Effector CD4-positive, alpha-beta T cell (primary cell): ENCODE measurements at regions not wholly inside any gene's neighbourhood (a gene's known extent, or its start where the extent isn't known, plus 50 kb on each side); places are given as distances from the start of the nearest gene placed in this dataset.

ENCODE experiments used
- DNase-seq: peaks from one replicate; pipeline ENCODE4 v3.0.0-alpha.2; 2020

DNA sequence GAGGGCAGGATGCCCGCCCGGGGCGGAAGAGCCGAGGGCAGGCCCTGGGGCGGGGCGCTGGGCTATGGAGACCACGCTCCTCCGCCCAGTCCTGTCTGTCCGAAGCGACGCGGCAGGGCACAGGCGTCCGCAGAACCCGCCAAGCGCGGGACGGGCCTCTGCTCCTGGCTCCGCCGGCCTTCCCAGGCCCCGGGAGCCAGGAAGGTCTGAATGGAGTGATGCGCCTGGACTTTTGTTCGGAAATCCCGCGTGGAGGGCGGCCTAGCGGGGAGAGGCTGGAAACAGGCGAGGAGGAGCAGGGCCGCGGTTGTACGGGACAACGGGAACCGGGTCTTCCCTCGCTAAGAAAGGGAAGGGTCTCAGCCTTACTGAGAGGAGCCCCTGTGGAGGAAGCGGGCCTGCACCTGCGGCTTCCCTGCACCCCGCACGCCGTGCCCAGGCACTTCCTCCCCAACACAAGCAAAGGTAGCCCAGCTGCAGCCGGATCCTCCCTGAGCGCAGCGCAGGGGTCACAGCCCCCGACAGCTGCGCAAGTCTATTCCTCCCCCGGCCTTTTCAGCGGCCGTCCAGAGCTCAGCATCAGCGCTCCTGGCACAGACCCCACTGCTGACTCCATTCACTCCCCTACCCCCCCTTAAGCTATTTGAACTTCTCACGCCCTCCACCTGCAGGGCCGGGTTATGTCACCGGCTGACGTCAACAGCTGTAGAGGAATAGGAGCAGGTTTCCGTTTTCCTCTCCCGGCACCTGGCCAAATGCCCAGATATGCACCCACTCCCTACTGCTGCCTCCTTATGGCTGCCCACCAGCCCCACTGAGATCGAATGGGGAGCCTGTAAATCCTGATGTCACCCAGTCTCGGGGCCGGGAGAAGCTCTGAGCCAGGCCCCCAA is 143.2 kb upstream of the RET start:
- no peak for DNase-seq

DNA sequence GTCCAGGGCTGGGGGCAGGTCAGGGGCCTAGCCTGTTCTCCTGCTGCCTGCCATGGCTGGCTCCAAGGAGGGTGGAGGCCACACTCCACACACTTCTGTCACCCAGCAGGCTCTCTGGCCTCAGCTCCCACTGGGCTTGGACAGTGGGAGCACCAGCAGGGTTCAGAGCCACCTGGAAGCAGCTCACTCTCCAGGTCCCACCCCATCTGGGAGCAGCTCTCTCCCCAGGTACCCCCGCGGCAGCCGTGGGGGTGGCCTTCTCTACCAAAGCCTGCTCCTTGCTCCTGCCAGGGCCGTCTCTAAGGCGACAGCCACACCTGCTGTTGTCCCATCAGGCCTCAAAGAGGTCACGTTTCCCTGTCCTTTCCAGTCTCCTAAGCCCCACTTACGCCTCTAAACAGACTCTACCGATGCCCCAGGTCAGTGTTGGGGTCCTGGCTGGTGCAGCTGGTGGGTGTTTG is 142.5 kb upstream of the RET start:
- no peak for DNase-seq

DNA sequence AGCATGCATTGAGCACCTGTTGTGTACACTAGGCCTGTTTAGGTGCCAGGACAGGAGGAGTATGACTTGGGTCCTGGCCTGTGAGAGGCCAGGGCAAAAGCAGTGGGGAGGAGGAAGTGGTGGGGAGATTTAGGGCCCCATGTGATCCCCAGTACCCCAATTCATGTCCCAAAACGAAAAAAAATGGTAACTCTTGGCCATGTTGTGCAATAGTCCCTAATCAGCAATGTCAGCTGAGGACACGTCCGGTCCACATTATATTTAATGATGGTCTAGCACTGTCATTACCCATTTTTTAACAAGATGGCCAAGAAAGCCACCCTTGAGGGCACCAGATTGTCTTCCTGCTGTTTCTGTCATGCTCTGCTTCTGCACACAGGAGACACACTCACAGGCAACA is 142.0 kb upstream of the RET start:
- DNase-seq: no peak

DNA sequence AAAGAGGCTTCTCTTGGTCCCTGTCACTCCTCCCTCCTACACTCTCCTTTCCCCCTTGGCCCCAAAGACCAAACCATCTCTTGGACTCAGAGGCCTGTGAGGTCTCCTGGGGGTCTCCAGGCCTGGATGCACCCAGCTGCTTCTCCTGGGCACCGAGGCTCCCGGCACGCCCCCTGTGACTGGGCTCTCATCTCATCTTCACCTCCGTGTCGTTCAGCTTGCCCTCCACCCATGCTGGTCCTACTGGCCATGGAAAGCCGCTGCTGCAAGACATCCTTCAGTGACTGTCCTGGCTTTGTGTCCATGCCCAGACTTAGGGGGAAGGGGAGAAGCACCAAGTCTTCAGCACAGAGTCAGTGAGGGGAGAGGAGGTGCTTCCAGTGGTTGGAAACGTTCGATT is 141.4 kb upstream of the RET start:
- no peak for DNase-seq

DNA sequence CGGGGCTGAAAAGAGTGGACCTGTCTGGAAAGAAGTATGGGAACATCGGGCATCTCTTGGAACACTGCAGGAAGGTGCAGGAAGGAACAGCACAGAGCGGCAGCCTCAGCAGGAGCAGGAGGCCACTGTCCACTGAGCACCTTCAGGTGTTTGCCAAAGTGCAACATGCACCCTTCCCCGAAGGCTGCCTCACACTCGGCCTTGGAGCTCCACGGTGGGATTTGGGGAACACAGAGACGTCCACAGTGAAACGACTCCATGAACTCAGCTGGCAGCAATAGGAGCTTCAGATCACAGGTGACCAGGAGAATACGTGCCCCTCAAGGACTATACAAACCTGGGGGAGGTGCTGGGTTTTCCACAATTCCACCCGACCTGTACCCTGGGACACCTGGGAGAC is 140.3 kb upstream of the RET start:
- no peak for DNase-seq

DNA sequence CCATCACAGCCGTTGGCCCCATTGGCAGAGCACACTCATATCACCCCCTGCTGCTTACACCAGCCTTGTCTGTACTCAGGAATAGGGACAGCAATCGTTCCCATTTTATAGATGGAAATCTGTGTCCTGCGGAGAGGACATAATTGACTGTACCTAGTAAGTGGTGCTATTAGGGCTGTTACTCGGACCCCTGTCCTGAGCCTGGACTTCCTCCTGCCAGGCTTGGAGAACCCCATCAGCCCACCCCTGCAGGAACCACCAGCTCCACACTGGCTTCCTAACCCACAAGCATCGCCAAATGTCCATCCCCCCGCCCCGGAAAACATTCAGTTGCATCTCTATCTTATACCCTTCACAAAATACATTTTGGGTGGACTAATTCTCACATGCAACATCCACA is 139.8 kb upstream of the RET start:
- DNase-seq: no peak

DNA sequence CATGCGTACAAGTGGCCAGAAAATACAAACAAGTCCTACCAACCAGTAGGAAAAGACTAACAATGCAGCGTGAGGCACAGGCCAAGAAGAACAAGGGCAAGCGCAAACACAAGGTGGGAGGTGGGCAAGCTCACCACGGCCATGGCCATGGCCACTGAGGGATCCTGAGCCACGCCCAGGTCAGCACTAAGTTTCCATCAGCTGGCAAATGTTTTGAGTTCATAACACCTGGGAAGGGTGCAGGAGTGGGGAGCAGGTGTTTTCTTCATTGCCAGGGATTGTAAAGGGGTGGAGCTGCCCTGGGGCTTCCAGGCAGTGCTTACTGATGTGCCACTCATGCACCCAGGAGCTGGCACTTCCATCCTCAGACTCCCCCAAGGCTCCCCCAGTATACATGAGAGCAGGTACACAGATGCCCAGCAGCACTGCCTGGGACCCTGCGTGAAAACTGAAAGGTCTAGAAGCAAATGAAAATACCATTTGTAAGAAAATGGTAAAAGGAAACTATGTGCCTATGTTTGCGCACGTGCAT is 139.2 kb upstream of the RET start:
- DNase-seq: no peak

DNA sequence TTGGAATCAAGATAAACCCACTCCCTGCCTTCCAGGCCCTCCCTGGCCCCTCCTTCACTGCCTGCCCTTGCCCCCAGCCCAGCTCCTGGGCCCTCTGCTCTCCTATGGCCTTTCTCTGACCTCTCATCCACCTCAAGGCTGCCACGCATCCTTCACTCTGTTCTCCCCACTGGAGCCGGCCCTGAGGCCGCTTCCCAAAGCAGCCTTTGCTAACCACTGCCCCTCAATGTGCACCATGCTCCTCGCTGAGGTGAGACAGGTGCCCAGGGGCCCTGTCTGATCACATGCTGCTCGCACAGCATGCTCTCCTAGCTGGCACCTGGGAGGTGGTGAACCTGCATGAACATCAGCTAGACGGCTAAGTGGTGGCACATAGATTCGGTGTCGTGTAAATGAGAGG is 138.5 kb upstream of the RET start:
- DNase-seq: no peak

DNA sequence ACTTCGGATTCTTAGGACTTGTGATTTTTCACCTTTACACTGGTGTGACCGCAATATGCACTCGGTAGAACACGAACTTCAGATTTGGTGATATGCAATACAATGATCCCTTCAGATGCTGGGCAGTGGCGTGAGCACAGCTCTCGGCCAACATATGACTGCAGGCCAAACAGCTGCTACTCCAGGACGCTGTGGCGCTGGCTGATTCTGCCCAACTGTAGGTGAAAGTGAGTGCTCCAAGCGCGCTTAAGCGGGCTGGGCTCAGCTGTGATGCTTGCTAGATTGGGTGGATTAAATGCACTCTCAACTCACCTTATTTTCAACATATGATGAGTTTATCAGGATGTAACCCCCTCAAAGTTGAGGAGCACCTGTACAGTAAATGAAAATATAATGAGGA is 137.6 kb upstream of the RET start:
- no peak for DNase-seq

DNA sequence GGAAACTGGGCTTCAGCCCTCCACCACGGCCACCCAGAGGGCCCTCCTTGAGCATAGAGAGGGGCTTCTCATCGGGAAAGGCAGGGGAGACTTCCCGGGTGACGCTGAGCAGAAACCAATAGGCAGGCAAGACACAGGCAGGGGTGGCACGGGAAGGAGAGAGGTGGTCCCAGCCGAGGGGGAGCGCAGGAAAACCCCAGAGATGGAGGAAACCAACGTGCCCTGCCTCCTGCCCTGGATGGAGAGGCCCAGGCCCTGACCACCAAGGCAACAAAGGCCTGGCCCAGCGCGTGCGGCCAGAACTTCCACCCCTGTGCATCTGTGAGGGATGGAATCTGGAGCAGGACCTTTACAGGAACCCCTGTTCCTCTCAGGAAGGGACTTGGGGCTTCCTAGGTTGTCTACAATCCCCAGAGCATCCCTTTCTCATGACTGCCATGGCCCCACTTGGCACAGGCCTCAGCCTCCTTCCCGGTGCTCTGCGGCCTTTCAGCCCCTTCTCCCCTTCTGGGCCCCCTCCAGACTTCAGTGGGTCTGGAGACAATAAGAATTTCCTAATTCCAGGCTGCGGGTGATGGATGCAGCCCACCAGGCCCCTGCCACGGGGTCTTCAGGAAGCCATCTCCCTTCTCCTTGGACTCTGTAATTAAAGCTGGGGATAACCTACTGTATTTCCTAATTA is 137.0 kb upstream of the RET start:
- DNase-seq: no peak

DNA sequence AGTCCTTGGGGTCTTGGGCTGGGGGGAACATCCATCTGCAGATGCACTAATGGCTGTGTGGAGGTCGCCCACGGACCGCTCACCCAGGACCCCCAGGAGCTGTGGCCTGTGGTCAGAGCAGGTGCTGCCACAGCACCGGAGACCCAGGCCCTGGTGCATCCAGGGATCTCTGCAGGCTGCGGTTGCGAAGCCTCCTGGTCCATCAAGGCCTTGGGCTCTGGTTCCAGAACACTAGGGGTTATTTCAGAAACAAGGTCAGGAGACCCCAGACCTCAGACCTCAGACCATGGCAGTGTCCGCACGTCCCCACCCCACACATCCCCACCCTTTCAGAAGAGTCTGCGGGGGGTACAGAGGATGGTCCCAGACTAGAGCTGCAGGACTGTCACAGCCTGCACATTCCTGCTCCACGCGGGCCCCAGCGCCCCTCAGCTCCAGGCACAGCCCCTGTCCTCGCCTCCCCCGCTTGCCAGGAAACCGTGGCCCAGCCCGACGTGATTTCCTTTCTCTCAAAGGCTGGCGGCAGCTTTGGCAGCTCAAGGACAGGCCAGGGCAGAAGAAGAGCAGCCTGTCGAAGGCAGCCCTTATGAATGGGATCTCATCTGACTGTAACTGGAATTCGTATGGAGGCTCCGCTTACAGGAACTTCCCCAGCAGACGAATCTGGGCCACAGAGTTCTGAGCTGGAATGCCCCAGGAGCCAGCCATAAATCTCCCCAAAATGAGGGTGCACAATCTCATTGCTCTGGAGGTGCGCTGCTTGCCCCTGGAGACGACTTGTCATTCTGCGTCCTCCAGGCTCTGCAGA is 136.2 kb upstream of the RET start:
- DNase-seq: no peak

DNA sequence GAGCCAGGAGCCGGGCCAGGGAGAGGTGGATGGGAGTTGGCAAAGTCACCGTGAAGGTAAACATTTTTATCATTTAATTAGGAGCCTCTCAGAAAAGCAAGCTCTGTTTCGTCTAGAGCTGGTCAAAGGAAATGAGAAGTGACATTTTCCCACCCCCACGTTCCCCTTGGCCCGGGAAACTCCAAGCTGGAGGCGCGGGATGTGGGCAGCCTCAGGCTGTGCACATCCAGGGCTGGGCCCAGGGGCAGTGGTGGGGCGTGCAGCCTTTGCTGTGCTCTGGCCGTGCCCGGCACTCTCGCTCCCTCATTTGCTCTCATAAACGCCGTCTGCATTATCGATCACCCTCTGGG is 135.6 kb upstream of the RET start:
- no peak for DNase-seq

DNA sequence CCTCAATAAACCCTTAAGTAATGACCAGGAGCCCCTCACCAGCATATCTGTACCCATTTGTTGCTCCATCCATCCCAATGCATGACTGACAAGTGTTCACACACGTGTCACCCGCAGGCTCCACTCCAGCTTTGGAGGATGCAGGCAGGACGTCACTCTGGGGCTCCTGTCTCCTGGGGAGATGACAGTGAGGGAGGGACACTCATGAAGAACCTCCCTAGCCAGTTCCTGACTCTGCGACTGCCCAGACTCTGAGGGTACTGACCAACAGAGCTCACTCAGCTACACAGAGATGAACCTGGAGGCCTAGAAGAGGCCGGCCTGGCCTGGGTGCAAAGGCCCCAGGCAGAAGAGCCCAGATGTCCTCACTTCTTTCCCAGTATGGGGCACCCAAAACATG is 135.1 kb upstream of the RET start:
- DNase-seq: no peak

DNA sequence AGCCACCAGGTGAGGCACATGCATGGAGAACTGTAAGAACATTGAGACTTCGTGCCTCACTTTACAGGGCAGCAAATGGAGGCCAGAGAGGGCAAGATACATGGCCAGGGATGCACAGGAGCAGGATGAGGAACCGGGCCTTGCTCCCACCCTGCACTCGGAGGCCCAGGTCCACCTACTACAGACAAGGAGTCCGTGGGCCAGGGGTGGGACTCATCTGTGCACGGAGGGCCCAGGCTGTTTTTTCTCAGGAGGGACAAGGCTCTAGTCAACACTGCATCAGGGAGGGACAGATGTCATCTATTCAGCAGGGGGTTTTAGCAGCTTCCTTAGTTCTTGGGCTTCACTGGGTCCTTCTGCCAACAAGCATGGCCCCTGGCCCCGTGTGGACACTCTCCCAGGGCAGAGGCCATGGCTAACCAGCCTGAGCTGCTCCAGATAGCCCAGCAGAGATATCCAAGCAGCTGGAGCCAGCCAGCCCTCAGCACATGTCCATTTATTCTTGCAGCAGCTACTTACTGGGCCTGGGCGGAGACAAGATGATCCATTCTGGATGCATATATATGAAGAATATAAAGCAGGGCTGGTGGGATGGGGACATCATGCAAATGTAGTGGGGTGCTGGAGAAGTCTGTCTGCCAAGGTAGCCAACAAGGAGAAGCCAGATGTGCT is 134.5 kb upstream of the RET start:
- no peak for DNase-seq

DNA sequence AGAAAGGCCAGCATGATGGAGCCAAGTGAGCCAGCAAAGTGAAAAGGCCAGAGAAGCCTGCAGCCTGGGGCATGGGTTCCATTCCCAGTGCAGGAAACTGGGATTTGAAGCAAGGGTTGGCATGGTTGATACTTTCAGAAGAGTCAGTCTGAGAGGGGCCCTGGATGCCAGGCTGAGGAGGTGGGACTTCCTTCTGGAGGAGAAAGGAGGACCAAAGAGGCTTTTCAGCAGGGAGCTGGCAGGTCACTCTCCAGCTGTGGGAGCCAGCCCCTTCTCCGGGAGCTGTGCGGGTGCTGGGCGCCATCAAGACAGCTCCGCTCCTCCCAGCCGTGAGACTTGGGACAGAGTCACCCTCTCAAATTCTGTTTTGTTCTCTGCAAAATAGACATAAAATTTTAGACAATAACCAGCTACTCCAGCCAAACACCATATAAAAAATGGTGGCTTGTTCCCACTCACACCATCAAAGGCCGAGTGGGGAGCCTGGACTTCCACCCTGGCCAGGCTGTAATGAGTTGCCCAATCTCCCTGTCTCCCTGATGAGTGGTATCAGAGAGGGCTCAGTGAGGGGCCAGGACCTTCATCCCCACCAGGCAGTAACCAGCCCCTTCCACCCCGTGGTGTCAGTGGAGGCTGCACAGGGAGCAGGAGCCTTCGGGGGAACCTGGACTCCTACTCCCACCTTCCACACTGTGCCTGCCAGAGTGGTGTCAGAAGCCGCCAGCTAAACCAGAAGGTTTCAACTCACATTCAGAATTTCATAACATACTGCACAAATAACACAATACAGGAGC is 133.6 kb upstream of the RET start:
- no peak for DNase-seq

DNA sequence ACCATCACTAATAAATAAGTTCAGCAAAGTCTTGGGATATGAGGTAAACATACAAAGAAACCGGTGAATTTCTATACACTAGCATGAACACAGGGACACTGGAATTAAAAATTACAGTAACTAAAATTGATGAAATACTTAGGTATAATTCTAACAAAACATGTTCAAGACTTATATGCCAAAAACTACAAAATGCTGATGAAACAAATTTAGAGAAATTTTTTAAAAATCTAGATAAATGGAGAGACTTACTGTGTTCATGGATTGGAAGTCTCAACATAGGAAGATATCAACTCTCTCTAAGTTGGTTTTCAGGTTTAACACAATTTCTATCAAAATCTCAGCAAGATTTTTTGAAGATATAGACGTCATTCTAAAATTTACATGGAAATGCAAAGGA is 128.8 kb upstream of the RET start:
- no peak for DNase-seq

DNA sequence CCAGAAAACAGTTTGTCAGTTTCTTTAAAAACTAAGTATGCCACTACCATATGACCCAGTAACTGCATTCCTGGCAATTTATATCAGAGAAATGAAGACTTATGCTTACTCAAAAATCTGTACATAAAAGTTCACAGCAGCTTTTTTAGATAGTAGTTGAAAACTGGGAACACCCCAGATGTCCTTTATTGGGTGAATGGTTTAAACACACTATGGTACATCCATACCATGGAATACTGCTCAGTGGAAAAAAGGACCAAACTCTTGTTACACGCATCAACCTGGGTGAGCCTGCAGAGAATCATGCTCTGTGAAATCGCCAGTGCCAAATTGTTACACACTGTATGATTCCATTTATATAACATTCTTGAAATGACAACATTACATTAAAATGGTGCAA is 127.6 kb upstream of the RET start:
- no peak for DNase-seq

DNA sequence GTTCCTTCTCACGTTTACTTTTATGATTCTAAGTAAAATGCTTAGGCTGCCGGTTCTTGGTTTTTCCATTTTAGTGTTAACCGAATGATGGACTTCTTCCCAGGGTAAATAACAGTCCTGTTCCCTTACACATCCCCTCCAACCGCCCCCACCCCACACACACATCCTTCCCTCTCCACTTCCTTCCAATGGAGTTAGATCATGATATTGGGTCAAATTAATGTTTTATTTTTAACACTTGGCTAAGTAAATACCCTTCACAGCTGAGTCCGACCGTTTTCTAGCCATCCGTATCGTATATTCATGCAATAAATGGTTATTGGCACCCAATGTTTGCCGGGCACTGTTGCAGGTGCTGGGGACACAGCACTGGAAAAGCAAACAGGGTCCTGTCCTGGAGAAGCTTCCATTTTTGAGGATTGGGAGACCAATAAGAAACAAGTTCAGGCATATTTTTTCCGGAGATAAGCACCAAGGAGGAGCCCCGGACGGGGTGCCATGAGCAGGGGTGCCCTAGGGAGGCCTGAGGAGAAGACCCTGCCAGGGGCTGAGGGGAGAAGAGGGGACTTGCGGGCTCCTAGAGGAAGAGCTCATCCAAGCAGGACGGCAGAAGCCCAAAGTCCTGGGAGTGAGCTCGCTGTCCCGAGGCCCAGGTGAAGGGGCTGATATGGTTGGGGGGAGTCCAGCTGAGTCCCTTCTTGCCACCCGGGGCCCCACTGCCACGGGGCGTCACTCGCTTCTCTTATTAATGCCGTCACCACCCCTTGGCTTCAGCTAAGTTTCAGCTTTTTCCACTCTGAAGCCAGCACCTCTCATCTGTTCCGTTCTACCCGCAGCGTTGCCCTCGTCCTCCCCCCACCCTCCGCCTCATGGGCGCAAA is 126.0 kb upstream of the RET start:
- no peak for DNase-seq

DNA sequence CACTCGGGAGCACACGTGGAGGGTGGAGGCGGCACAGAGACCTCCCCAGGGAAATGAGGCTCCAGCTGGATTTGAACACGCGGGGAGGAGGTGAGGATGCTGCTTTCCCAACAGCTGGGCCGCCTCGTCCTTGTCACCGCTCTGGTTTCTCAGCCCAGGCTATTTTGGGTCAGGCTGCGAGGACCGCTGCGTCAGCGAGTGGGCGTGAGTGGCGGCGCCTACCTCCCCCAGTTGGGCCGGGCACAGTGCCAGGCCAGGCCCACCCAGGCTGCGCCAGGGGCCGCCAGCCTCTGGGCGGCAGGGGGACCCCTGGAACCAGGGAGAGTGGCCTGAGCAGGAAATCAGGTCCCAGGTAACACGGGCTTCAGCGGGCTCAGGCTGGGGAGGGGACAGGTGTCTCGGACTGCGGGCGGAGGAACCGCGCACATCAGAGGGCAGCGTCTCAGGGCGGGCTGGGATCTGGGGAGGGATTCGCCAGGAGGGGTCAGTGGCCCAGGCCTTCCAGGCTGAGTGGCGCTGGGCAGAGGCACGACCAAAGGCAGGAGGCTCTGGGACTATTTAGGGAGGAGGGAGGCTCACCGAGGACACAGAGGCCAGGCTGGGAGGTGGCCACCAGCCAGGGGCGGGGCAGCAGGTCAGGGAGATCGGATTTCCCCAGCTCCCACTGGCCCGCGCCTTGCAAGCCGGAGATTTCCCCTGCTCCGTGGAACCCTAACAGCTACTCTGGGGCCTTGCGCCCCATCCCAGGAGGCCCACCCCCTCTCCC is 125.2 kb upstream of the RET start:
- no peak for DNase-seq

DNA sequence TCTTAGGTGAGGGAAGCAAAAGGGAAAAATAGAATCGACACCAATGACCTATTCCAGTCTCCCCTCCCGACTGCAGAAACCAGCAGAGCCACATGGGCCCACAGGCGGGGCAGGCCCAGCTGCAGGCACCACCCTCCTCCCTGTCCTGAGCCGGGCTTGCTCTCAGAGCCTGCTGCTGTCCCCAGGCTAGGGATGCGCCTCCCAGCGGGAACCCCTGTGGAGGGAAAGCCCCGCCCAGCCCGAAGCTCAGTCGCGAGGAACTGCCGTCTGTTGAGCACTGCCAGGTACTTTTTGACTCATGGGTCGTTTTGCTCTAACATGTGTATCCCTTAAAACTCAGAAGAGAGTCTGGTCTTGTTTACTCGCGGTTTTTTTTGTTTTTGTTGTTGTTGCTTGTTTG is 124.5 kb upstream of the RET start:
- no peak for DNase-seq
